ENCODE measurements at regions not wholly inside any gene's neighbourhood (a gene's known extent, or its start where the extent isn't known, plus 50 kb on each side); places are given as distances from the start of the nearest gene placed in this dataset.

- DNase-seq (ENCODE audit: low spot score) = no peak
- intact Hi-C loops (cut with DNase I) = no loop called here
Measured at GRCh38 chr13:97109256-97109655, 112.9 kb upstream of the MBNL2 start.

DNA sequence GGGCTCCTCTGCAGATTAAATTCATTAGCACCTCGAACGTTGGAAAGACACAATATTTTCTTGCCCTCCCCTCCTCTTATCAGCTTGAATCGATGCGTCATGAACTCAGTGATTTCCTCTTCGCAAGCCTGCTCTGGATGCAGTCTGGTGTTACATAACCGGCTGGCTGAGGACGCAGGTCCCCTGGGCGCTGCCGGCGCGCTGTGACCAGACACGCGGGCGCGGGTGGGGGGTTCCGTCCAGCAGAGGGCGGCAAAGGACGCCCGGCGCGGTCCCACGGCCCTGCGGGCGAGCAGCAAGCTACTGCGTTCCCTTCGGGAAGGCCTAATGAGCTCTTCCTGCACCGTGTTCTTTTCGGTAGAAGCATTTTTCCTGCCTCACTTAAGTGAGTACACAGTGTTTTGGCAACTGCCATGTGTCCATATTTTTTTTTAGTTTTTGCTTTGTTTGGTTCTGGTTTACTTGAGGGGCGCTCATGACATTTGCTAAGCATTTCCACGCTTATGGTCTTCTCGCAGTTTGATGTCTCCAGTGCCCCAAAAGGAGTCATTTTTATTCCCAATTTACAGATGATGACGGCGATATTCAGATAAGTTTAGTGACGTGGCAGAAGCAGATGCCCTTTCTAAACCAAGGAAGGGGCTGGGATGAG lies 112.2 kb upstream of the MBNL2 start:
- DNase-seq (ENCODE audit: low spot score) = peak; percentile 98
- intact Hi-C loops (cut with DNase I) = loop anchor here (2.0 to 5.0 kb wide), 5 partner anchors 112 to 1142 kb away; partner anchors contain the start of gene MBNL2 (in 2 of the 2)

GRCh38 chr13:97110936-97111335 lies 111.2 kb upstream of the MBNL2 start:
- no peak for DNase-seq (ENCODE audit: low spot score)
- intact Hi-C loops (cut with DNase I) = loop anchor here (2.0 to 5.0 kb wide), 5 partner anchors 111 to 1141 kb away; partner anchors contain the start of gene MBNL2 (in 2 of the 2)

- DNase-seq (ENCODE audit: low spot score) = no peak
- intact Hi-C loops (cut with DNase I) = loop anchor here (2.0 to 5.0 kb wide), 5 partner anchors 111 to 1141 kb away; partner anchors contain the start of gene MBNL2 (in 2 of the 2)
Measured at GRCh38 chr13:97111756-97112155, 110.4 kb upstream of the MBNL2 start.

DNA sequence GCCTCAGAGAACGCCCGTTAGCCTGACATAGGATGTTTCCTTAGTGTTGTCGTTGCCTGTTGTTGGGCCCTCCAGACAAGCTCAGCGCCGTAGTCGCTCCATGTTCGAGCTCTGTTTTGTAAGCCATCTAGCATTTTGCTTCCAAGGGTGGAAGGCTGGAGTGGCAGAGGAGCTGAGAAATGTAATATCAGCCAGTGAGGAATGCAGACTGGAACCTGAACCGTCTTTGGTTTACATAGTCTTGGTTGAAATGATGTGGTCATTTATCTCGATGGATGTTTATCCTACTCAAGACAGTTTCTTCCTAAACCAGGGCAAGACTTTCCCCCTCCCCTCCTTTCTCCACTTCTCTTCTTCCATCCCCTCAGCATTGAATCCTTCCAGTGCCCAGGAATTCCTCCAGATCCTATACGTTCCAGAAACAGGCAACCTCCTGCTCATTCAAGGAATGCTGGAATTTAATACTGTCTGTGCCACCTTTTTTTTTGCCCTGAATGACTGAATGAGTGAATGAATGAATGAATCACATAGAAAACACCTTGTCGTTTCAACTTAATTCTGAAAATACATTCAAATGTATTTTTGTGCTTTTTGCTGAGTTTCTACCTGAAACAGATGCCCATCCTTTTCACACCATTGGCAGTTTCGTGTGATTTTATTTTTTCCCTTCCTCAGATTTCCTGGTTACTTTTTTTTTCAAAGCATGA lies 109.5 kb upstream of the MBNL2 start:
- DNase-seq (ENCODE audit: low spot score) = no peak
- intact Hi-C loops (cut with DNase I) = loop anchor here (5.0 kb wide), 4 partner anchors 110 to 1140 kb away; partner anchors contain the start of gene MBNL2 (in 1 of the 2)

- no peak for DNase-seq (ENCODE audit: low spot score)
- intact Hi-C loops (cut with DNase I) = loop anchor here (5.0 kb wide), 4 partner anchors 109 to 1139 kb away; partner anchors contain the start of gene MBNL2 (in 1 of the 2)
Measured at GRCh38 chr13:97113231-97114001, 108.7 kb upstream of the MBNL2 start.

DNA sequence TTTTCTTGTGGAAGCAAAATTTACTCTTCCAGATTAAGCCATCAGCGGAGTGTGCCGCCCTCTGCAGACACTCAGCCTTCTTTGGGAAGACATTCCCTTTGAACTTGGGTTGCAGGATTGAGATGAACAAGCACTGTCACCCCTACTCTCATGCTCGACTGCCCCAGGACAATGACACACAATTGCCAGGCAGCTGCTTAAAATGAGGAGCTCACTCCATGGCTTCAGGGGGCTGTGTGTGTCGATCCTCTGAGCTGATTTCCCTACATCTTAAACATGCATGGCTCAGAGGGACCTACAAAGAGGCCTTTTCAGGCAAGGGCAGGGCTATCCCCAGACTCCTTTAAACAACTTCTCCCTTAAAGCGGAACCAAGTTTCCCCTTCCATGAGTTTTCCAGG lies 107.5 kb upstream of the MBNL2 start:
- intact Hi-C loops (cut with DNase I) = loop anchor here (5.0 kb wide), 4 partner anchors 108 to 1138 kb away; partner anchors contain the start of gene MBNL2 (in 1 of the 2)
- DNase-seq (ENCODE audit: low spot score) = no peak

DNA sequence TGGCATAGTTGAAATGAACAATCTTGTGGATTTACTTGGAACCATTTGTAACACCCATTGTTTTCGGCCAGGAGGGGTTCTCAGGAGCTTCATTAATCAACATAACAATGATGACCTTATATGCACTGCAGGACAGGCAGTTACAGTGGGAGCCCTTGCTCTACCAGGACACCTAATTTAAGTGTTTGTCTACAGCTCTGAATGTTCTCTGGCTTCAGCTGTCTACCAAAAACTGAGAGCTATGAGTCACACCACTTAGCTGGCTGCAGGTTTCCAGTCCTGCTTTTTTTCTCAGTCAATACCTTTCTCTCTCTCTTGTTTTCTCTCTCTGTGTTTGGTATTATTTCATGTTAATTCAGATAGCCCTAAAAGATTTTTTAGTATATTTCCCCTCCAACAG lies 105.4 kb upstream of the MBNL2 start:
- DNase-seq (ENCODE audit: low spot score) = no peak
- intact Hi-C loops (cut with DNase I) = loop anchor here in 1 of 2 donors (2.0 kb wide), 1 partner anchor 224 kb away; no protein-coding TSS in a partner anchor

DNA sequence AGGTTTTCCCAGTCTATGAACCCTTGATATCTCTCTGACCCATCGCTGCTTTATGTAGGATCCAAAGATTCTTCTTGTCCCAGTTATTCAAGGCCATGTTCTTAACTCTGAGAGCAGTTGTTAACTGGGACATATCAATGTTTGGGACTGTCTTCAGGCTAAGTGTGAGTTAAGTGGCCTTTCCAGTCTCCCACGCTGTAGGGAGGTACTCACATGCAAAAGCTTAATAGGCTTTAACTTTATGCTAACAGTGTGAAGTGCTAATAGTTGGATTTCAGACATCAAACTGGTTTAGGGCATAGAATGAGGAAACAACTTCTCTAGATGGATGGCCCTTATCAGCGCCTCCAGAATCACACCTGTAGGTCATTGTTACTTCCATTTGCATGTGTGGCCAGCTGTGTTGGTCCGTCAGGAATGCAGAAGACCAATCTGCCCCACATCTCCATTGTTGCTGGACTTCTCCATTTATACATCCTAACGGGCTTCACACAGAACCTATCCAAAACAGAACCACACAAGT lies 104.7 kb upstream of the MBNL2 start:
- intact Hi-C loops (cut with DNase I) = loop anchor here in 1 of 2 donors (2.0 kb wide), 1 partner anchor 223 kb away; no protein-coding TSS in a partner anchor
- DNase-seq (ENCODE audit: low spot score) = no peak

GRCh38 chr13:97119943-97120342 lies 102.2 kb upstream of the MBNL2 start:
- no peak for DNase-seq (ENCODE audit: low spot score)
- intact Hi-C loops (cut with DNase I) = no loop called here

GRCh38 chr13:97120346-97120745 lies 101.8 kb upstream of the MBNL2 start:
- no peak for DNase-seq (ENCODE audit: low spot score)
- intact Hi-C loops (cut with DNase I) = no loop called here

- intact Hi-C loops (cut with DNase I) = no loop called here
- no peak for DNase-seq (ENCODE audit: low spot score)
Measured at GRCh38 chr13:97120976-97121375, 101.2 kb upstream of the MBNL2 start.

DNA sequence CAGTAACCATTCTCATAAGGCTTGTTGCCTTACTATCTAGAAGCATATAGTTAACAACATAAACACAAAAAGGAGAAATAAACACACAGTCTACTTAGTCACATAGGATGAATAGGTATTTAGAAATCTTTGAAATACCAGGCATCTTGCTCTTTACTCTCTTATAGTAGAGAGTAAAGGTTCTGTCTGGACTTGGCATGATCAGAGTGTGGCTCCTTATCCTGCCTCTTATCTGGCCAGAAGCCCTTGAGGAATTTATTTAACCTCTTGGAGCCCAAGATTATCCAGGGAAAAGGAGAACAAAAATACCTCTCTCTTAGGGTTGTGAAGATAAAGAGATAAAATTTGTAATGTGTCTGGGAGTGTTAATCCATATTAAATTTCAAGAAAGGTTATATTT lies 100.2 kb upstream of the MBNL2 start:
- no peak for DNase-seq (ENCODE audit: low spot score)
- intact Hi-C loops (cut with DNase I) = no loop called here

GRCh38 chr13:97122381-97122996 lies 99.6 kb upstream of the MBNL2 start:
- intact Hi-C loops (cut with DNase I) = no loop called here
- DNase-seq (ENCODE audit: low spot score) = no peak

DNA sequence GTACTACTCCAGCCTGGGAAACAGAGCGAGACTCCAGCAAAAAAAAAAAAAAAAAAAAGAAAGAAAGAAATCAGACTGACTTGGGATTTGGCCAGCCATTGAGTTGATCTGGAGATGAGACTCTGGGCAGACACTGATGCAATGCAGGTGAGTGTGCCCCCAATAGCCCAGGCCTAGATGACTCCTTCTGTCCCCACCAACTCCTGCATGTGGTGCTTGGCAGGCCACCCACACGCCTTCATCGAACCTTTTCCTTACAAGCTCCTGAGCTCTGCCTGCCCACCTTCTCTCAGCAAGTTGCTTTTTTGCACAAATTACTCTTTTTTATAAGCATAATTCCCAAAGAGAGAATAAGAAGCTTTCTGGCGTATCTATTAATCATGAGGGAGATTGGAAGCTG lies 97.9 kb upstream of the MBNL2 start:
- intact Hi-C loops (cut with DNase I) = no loop called here
- DNase-seq (ENCODE audit: low spot score) = no peak

- intact Hi-C loops (cut with DNase I) = no loop called here
- DNase-seq (ENCODE audit: low spot score) = no peak
Measured at GRCh38 chr13:97124915-97125809, 97.0 kb upstream of the MBNL2 start.

DNA sequence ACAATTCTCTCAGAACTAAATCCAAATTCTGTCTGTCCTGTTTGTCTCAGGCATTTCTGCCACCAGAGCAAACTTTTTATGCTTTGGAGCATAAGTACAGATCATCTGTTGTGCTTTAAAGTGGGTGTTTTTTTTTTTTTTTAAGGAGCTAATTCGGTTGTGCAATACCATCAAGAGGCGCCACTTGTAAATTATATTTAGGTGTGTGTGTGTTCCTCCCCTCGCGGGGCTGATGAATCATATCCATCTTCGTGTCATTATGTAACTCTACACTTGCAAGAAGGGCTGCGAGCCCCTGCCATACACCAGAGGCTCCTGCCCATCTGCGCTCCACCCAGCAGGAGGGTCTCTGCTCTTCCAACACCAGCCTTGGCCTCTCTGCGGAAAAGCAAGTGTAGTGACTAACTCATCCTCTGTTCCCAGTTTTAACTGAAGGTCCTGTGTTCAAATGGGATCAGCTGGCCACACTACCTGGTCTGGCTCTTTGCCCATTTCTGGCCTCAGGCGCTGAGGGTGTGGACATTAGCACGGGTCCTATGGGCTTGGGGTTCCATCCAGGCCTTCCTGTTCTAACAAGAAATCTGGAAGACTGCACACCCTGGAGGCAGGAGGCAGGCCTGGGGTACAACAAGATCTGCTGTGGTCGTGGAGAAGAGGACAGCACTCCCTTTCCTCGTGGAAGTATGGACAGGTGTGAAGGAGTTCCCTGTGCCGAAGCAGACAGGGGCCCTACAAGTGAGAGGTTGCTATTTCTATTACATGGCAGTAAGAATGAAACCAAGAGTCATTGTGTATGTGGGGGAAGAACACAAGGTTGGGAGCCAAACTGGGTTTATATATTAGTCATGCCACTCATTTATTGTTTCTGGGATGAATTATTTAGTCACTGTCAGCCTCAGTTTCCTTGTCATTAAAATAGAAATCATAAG lies 96.1 kb upstream of the MBNL2 start:
- DNase-seq (ENCODE audit: low spot score) = no peak
- intact Hi-C loops (cut with DNase I) = no loop called here
